M059J (cell line): ENCODE measurements at regions not wholly inside any gene's neighbourhood (a gene's known extent, or its start where the extent isn't known, plus 50 kb on each side); places are given as distances from the start of the nearest gene placed in this dataset.
"Not testable (repeated sequence)": the region's sequence is repeated elsewhere in the genome, so short reads cannot be mapped to it uniquely, and the experiment has no call there.

Experiments
- DNase-seq: peaks from one replicate; pipeline ENCODE4 v3.0.0-alpha.2; 2012; ENCODE audit warnings: low read depth

GRCh38 chr13:54593504-54593903 is 1564.9 kb downstream of the OLFM4 start:
- DNase-seq: no peak

GRCh38 chr13:54597540-54598088 is 1569.0 kb downstream of the OLFM4 start:
- DNase-seq: no peak

GRCh38 chr13:54599413-54599812 is 1570.8 kb downstream of the OLFM4 start:
- DNase-seq: no peak

- no peak for DNase-seq
Measured at GRCh38 chr13:54606944-54607343, 1578.3 kb downstream of the OLFM4 start.

GRCh38 chr13:54607421-54607820 is 1578.8 kb downstream of the OLFM4 start:
- DNase-seq: no peak

- DNase-seq: no peak
Measured at GRCh38 chr13:54611390-54611789, 1582.8 kb downstream of the OLFM4 start.

- no peak for DNase-seq
Measured at GRCh38 chr13:54614726-54615125, 1586.1 kb downstream of the OLFM4 start.

GRCh38 chr13:54626504-54626903 is 1597.9 kb downstream of the OLFM4 start:
- DNase-seq: not testable (repeated sequence)

- DNase-seq: no peak
Measured at GRCh38 chr13:54627646-54628372, 1599.2 kb downstream of the OLFM4 start.

GRCh38 chr13:54628383-54628782 is 1599.8 kb downstream of the OLFM4 start:
- DNase-seq: no peak

GRCh38 chr13:54633456-54633855 is 1604.8 kb downstream of the OLFM4 start:
- DNase-seq: no peak

- DNase-seq: no peak
Measured at GRCh38 chr13:54636231-54636630, 1607.6 kb downstream of the OLFM4 start.

GRCh38 chr13:54637366-54637765 is 1608.8 kb downstream of the OLFM4 start:
- DNase-seq: no peak

GRCh38 chr13:54640719-54641118 is 1612.1 kb downstream of the OLFM4 start:
- no peak for DNase-seq

GRCh38 chr13:54643863-54644262 is 1615.2 kb downstream of the OLFM4 start:
- no peak for DNase-seq

- no peak for DNase-seq
Measured at GRCh38 chr13:54647275-54647674, 1618.7 kb downstream of the OLFM4 start.

GRCh38 chr13:54657588-54657987 is 1629.0 kb downstream of the OLFM4 start:
- DNase-seq: no peak

- no peak for DNase-seq
Measured at GRCh38 chr13:54658771-54659170, 1630.2 kb downstream of the OLFM4 start.

GRCh38 chr13:54660277-54660676 is 1631.7 kb downstream of the OLFM4 start:
- DNase-seq: no peak

- no peak for DNase-seq
Measured at GRCh38 chr13:54676526-54677113, 1648.0 kb downstream of the OLFM4 start.

GRCh38 chr13:54682184-54682583 is 1653.6 kb downstream of the OLFM4 start:
- no peak for DNase-seq

GRCh38 chr13:54687173-54687572 is 1658.6 kb downstream of the OLFM4 start:
- no peak for DNase-seq

- DNase-seq: no peak
Measured at GRCh38 chr13:54699831-54700230, 1671.2 kb downstream of the OLFM4 start.
